ENCODE measurements at regions not wholly inside any gene's neighbourhood (a gene's known extent, or its start where the extent isn't known, plus 50 kb on each side); places are given as distances from the start of the nearest gene placed in this dataset.

- Histone ChIP-seq H3K27me3 (ENCODE audit: control insufficient read depth, insufficient read depth, low read length) (no peaks in the 10 kb centered on the region), H3K4me3 (ENCODE audit: low read depth, low read length) (no peak overlapping the region), H3K36me3 (ENCODE audit: control insufficient read depth, insufficient read depth, low read length) (no peaks in the 10 kb centered on the region)
- DNase-seq (ENCODE audit: low read depth), result no peak
- no peak for TF ChIP-seq CTCF (IDR thresholded peaks at IDR 0.05; ENCODE audit: insufficient read depth, low read length, poor library complexity, severe bottlenecking)
Observed at GRCh38 chr6:50276771-50277261, 227.1 kb upstream of the DEFB112 start.

GRCh38 chr6:50277774-50278173 lies 228.0 kb upstream of the DEFB112 start:
- no peaks in the 10 kb centered on the region for H3K36me3 ChIP-seq (ENCODE audit: control insufficient read depth, insufficient read depth, low read length)
- no peak for TF ChIP-seq CTCF (IDR thresholded peaks at IDR 0.05; ENCODE audit: insufficient read depth, low read length, poor library complexity, severe bottlenecking)
- H3K27me3 ChIP-seq (ENCODE audit: control insufficient read depth, insufficient read depth, low read length), result no peaks in the 10 kb centered on the region
- no peak overlapping the region for H3K4me3 ChIP-seq (ENCODE audit: low read depth, low read length)
- DNase-seq (ENCODE audit: low read depth), result no peak

GRCh38 chr6:50278663-50279062 lies 228.9 kb upstream of the DEFB112 start:
- DNase-seq (ENCODE audit: low read depth), result no peak
- H3K36me3 ChIP-seq (ENCODE audit: control insufficient read depth, insufficient read depth, low read length), result no peaks in the 10 kb centered on the region
- TF ChIP-seq CTCF (IDR thresholded peaks at IDR 0.05; ENCODE audit: insufficient read depth, low read length, poor library complexity, severe bottlenecking), result no peak
- no peaks in the 10 kb centered on the region for H3K27me3 ChIP-seq (ENCODE audit: control insufficient read depth, insufficient read depth, low read length)
- no peak overlapping the region for H3K4me3 ChIP-seq (ENCODE audit: low read depth, low read length)

GRCh38 chr6:50285735-50286134 lies 236.0 kb upstream of the DEFB112 start:
- no peaks in the 10 kb centered on the region for H3K36me3 ChIP-seq (ENCODE audit: control insufficient read depth, insufficient read depth, low read length)
- DNase-seq (ENCODE audit: low read depth), result no peak
- no peak for TF ChIP-seq CTCF (IDR thresholded peaks at IDR 0.05; ENCODE audit: insufficient read depth, low read length, poor library complexity, severe bottlenecking)
- no peak overlapping the region for H3K4me3 ChIP-seq (ENCODE audit: low read depth, low read length)
- no peaks in the 10 kb centered on the region for H3K27me3 ChIP-seq (ENCODE audit: control insufficient read depth, insufficient read depth, low read length)

- DNase-seq (ENCODE audit: low read depth), result no peak
- TF ChIP-seq CTCF (IDR thresholded peaks at IDR 0.05; ENCODE audit: insufficient read depth, low read length, poor library complexity, severe bottlenecking), result no peak
- H3K4me3 ChIP-seq (ENCODE audit: low read depth, low read length), result no peak overlapping the region
- H3K36me3 ChIP-seq (ENCODE audit: control insufficient read depth, insufficient read depth, low read length), result no peaks in the 10 kb centered on the region
- H3K27me3 ChIP-seq (ENCODE audit: control insufficient read depth, insufficient read depth, low read length), result no peaks in the 10 kb centered on the region
Observed at GRCh38 chr6:50288241-50288640, 238.5 kb upstream of the DEFB112 start.

- no peaks in the 10 kb centered on the region for H3K36me3 ChIP-seq (ENCODE audit: control insufficient read depth, insufficient read depth, low read length)
- H3K27me3 ChIP-seq (ENCODE audit: control insufficient read depth, insufficient read depth, low read length), result no peaks in the 10 kb centered on the region
- no peak for TF ChIP-seq CTCF (IDR thresholded peaks at IDR 0.05; ENCODE audit: insufficient read depth, low read length, poor library complexity, severe bottlenecking)
- DNase-seq (ENCODE audit: low read depth), result no peak
- no peak overlapping the region for H3K4me3 ChIP-seq (ENCODE audit: low read depth, low read length)
Observed at GRCh38 chr6:50288881-50289280, 239.2 kb upstream of the DEFB112 start.

Data from kidney epithelial cell (primary cell).